ENCODE measurements at regions not wholly inside any gene's neighbourhood (a gene's known extent, or its start where the extent isn't known, plus 50 kb on each side); places are given as distances from the start of the nearest gene placed in this dataset.
A peak's percentile ranks its signal among the peaks of the same experiment; 100 is the strongest.

DNA sequence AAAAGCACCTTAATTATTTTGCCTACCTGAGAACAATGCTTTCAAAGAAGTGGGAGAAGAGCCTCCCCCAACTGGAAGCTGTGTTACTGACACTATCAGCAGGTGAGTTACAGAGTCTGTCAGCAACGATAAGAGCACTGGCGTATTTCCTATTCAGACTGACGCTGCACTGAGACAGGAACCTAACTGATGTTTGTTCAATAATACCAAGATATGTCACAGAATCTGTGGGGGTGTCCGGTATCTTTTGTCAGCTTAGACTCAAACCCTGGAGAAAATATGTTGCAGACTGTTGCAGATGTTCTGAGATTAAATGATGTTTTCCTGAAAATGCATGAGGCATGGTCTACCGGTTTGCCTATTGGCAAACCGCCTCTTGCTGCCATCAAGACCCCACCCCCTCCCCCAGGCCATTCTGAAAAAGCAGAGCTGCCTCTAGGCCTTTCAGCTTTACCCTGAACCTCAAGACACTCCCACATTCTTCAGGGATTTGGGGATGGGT, 115.2 kb upstream of the KIT start:
- H3K27ac ChIP-seq, result peak overlapping the region; percentile 95
- in situ Hi-C loops (cut with HindIII; ENCODE audit: low pct_ligation_motif_present, low sequenced_read_pairs), result no loop called here
- TF ChIP-seq, protein P1, sequence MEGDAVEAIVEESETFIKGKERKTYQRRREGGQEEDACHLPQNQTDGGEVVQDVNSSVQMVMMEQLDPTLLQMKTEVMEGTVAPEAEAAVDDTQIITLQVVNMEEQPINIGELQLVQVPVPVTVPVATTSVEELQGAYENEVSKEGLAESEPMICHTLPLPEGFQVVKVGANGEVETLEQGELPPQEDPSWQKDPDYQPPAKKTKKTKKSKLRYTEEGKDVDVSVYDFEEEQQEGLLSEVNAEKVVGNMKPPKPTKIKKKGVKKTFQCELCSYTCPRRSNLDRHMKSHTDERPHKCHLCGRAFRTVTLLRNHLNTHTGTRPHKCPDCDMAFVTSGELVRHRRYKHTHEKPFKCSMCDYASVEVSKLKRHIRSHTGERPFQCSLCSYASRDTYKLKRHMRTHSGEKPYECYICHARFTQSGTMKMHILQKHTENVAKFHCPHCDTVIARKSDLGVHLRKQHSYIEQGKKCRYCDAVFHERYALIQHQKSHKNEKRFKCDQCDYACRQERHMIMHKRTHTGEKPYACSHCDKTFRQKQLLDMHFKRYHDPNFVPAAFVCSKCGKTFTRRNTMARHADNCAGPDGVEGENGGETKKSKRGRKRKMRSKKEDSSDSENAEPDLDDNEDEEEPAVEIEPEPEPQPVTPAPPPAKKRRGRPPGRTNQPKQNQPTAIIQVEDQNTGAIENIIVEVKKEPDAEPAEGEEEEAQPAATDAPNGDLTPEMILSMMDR (IDR thresholded peaks at IDR 0.05; ENCODE audit: low read depth, low read length, missing control alignments), result no peak
- no peaks in the 10 kb centered on the region for H3K27me3 ChIP-seq (replicated peaks)
- H3K4me3 ChIP-seq (ENCODE audit: low read depth, low read length), result no peak overlapping the region
- H3K36me3 ChIP-seq (replicated peaks), result no peaks in the 10 kb centered on the region
- DNase-seq, result peak; percentile 83

DNA sequence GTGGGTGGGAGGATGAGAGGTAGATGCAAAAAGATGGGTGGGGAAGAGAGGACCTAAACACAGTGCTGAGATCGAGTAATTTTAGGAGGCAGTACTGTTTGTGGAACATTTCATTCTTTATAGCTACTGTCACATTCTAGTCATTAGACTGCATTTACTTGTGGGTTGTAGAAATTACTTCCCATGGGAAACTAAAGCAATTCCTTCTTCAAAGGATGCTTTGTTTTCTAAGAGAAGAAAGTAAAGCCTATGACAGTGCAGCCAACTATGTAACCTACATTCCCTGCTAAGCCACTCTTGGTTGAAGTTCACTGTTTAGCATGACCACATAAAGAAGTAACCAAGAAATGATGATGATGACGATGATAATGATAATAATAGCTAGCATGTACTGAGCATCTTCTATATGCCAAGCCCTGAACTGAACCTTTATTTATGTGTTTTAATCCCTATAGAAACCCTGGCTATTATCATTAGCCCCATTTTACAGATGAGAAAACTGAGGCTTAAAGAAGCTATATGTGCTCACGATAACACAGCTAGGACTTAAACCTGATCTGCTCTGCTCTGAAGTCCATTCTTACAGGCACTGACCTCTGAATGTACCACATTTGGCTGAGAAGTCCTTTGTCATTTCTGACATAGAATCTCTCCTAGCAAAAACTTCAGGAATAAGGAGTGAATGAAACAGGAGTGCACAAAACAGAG, 114.5 kb upstream of the KIT start:
- peak overlapping the region; percentile 95 for H3K27ac ChIP-seq
- in situ Hi-C loops (cut with HindIII; ENCODE audit: low pct_ligation_motif_present, low sequenced_read_pairs), result no loop called here

DNA sequence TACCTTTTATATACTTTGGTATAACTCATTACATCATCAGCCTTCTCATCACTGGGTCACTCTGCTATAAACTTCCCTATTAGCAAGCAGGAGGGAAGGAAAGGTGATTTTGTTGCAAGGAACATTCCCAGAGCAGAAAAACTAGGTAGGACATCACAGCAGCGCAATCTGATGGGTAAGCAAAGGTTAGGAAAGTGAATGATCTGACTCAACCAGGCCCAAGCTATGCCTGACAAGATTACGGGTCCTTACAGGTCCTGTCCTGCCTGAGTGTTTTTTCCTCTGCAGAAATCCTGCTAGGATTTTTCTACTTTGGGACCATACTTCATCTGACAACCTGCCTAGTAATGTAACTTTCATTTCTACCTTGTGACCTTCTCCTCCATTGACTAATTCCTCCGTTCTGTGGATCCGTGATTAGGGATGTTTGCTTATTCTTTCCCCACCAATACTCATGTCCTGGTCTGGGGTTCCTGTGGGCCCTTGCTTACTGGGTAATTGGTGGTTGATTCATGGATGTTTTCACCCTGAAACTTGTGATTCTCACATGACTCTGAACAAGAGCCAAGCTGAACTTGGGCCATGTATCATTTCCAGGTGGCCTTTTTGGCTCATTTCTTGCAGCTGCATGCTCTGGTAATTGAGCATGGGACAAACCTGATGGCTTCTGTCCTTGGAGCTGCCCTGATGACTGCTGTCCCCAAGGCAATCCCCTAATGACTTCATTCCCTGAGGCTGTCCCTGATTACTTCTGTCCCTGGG, 111.9 kb upstream of the KIT start:
- DNase-seq, result no peak
- no peak overlapping the region for H3K27ac ChIP-seq

More for the DNA sequence above, 114.5 kb upstream of the KIT start:
- DNase-seq, result peak; percentile 88
- no peaks in the 10 kb centered on the region for H3K36me3 ChIP-seq (replicated peaks)
- TF ChIP-seq, protein P1 (IDR thresholded peaks at IDR 0.05; ENCODE audit: low read depth, low read length, missing control alignments), result no peak
- H3K4me3 ChIP-seq (ENCODE audit: low read depth, low read length), result no peak overlapping the region
- no peaks in the 10 kb centered on the region for H3K27me3 ChIP-seq (replicated peaks)

DNA sequence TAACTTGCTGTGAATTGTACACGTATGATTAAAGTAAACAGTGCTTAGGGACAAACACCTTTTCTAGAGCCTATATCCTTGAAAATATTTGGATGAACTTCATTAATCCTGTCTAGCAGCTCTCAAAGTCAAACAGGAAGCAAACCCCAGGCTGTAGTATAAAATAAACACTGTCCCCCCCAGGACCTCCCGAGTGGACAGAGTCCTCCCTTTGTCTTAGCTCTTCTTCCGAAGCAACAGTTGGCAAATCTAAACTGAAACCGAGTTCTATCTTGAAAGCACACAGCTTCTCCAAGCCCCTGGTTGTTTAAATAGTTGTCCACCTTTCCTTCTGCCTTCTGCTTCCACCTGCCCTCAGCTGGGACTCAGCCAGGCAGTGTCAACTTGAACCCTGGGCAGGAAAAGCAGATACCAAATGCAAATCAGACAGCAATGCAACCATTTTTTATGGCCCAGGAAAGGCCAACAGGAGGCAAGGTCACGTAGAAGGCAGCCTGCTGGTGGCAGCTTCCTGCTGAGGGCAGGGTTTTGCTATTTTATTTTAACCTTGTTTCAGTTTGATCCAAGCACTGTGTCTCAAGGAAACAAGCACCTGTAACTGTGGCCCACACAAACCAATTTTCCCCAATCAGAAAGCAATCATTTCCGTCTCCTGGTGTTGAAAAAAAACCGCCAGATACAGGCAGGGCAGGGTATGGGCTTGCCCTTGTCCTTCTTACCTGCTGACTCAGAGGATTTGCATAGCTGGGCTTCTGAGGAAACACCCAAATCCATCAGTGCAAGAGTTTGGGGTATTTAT, 110.3 kb upstream of the KIT start:
- Histone ChIP-seq H3K27ac (no peak overlapping the region), H3K36me3 (replicated peaks) (no peaks in the 10 kb centered on the region), H3K27me3 (replicated peaks) (no peaks in the 10 kb centered on the region), H3K4me3 (ENCODE audit: low read depth, low read length) (no peak overlapping the region)
- no peak for DNase-seq
- TF ChIP-seq, protein P1 (IDR thresholded peaks at IDR 0.05; ENCODE audit: low read depth, low read length, missing control alignments), result no peak
- in situ Hi-C loops (cut with HindIII; ENCODE audit: low pct_ligation_motif_present, low sequenced_read_pairs), result no loop called here

More for the DNA sequence above, 111.9 kb upstream of the KIT start:
- in situ Hi-C loops (cut with HindIII; ENCODE audit: low pct_ligation_motif_present, low sequenced_read_pairs), result no loop called here
- no peaks in the 10 kb centered on the region for H3K27me3 ChIP-seq (replicated peaks)
- no peak overlapping the region for H3K4me3 ChIP-seq (ENCODE audit: low read depth, low read length)
- TF ChIP-seq, protein P1 (IDR thresholded peaks at IDR 0.05; ENCODE audit: low read depth, low read length, missing control alignments), result no peak
- H3K36me3 ChIP-seq (replicated peaks), result no peaks in the 10 kb centered on the region

DNA sequence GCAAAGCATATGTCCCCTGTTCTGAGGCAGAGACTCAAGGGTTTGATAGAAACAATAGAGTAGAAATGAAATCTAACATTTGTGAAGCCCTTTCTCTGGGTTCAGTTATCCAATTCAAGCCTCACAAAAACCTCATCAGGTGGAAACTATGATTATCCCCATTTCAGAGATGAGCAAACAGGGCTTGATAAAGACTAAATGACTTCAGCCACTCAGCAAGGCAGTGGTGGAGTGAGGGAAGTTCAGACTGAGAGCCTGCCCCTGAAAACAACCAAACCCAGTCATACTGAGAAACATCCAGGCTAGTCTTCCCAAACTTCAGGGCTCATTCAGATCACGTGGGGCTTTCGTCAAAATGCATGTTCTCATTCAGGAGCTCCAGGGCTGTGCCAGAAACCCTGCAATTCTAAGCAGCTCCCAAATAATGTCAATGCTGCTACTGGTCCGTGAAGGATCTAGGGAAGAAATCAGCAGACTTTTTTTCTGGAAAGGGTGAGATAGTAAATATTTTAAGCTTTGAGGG, 109.6 kb upstream of the KIT start:
- Histone ChIP-seq H3K36me3 (replicated peaks) (no peaks in the 10 kb centered on the region), H3K27me3 (replicated peaks) (no peaks in the 10 kb centered on the region), H3K27ac (no peak overlapping the region), H3K4me3 (ENCODE audit: low read depth, low read length) (no peak overlapping the region)
- TF ChIP-seq, protein P1 (IDR thresholded peaks at IDR 0.05; ENCODE audit: low read depth, low read length, missing control alignments), result no peak
- in situ Hi-C loops (cut with HindIII; ENCODE audit: low pct_ligation_motif_present, low sequenced_read_pairs), result no loop called here
- DNase-seq, result no peak
